ENCODE measurements at regions not wholly inside any gene's neighbourhood (a gene's known extent, or its start where the extent isn't known, plus 50 kb on each side); places are given as distances from the start of the nearest gene placed in this dataset.
"Not testable (repeated sequence)": the region's sequence is repeated elsewhere in the genome, so short reads cannot be mapped to it uniquely, and the experiment has no call there.

DNA sequence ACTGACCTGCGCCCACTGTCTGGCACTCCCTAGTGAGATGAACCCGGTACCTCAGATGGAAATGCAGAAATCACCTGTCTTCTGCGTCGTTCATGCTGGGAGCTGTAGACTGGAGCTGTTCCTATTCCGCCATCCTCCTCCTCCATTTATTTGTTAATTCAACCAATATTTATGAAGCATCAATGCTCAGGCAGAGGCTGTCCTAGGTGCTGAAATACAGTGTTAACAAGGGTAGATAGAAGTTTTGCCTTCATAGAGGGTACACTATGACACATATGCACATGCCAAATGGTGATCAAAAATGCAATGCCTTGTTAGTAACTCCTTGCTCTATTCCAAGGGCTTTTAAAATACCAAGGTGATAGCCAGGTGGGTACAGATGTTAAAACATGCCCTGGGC lies 166.0 kb upstream of the CCL2 start:
- not testable (repeated sequence) for DNase-seq (ENCODE audit: low spot score)

GRCh38 chr17:34090593-34090992 lies 164.5 kb upstream of the CCL2 start:
- no peak for DNase-seq (ENCODE audit: low spot score)

- no peak for DNase-seq (ENCODE audit: low spot score)
Measured at GRCh38 chr17:34091975-34092374, 163.1 kb upstream of the CCL2 start.

DNA sequence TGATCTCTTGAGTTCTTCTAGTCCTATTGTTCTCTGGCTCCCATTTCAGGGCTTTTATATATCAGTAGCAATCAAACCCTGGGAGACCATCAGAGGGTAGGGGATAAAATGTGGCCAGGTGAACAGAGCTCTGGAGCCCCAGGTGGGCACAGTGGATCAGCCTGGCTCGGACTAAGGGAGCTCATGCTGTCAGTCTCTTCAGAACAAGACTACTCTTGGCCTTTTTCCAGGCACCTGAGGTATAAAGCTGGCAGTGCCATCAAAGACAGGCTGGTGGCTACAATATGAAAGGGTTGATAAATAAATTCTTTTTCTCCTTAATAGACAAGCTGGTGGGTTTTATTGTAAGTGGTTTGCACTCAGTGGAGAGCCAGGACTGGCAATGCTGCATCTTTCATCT lies 160.0 kb upstream of the CCL2 start:
- no peak for DNase-seq (ENCODE audit: low spot score)

DNA sequence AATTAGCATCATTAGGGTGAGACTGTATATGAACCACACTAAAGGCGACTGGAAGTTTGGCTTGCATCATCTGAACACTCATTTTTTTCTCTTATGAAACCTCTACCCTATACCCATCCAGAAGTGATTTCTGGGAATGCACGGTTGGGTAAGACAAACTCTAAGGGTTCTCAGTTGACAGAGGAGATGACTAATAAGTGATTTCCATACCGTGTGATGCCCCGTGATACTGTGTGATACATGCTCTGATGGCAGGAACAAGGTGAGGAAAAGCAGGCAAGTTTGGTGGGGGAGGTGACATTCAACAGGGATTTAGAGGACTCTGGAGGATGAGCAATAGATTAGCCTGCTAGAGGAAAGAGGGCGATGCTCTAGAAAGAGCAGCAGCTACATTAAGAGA lies 156.4 kb upstream of the CCL2 start:
- no peak for DNase-seq (ENCODE audit: low spot score)

DNA sequence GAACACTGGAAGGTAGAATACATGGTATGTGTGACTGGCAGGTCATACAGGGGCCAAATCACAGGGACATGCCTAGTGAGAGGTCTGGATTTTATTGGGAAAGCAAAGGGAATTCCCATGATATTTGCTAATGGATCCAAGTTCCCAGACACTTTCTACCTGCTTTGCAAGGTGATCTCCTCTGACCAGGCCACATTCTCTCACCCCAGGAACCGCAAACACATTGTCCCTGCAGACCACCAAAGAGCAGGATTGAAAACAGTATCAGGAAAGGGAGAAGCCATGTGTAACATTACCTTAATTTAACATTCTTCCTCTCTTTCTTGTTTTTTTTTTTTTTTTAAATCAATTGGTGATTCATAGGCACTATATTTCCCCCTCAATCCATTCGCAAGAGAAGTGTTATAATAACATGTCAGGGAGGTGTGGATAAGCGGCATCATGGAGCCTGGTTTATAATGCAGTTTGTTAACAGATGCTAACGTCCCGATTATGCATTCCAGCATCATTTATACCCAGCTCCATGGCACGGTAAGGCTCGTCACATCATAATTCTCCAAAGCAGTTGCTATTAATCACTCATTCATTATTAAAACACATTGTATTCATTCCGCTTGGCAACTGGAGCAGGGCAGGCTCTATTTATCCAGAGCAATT lies 155.1 kb upstream of the CCL2 start:
- DNase-seq (ENCODE audit: low spot score) = no peak

GRCh38 chr17:34107019-34107418 lies 148.1 kb upstream of the CCL2 start:
- no peak for DNase-seq (ENCODE audit: low spot score)

GRCh38 chr17:34110315-34110714 lies 144.8 kb upstream of the CCL2 start:
- no peak for DNase-seq (ENCODE audit: low spot score)

- no peak for DNase-seq (ENCODE audit: low spot score)
Measured at GRCh38 chr17:34113089-34113488, 142.0 kb upstream of the CCL2 start.

- DNase-seq (ENCODE audit: low spot score) = no peak
Measured at GRCh38 chr17:34114174-34114573, 140.9 kb upstream of the CCL2 start.

- DNase-seq (ENCODE audit: low spot score) = no peak
Measured at GRCh38 chr17:34116306-34116705, 138.8 kb upstream of the CCL2 start.

DNA sequence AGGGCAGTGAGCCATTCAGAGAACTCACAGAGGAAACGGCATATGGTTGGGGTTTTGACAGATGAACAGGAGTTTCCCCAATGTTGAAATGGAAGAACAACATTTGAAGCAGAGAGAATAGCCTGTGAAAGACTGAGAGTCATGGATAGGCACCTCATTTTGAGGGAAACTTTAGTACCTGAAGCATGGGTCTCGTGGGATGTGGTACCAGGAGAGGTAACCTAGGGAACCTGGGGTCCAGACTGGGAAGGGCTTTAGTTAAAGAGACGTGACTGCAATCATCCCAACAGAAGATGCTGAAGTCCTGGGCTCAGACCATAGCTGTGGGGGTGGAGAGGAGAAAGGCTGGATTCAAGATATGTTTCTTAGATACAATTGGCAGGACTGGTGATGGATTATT lies 137.8 kb upstream of the CCL2 start:
- DNase-seq (ENCODE audit: low spot score) = no peak

DNA sequence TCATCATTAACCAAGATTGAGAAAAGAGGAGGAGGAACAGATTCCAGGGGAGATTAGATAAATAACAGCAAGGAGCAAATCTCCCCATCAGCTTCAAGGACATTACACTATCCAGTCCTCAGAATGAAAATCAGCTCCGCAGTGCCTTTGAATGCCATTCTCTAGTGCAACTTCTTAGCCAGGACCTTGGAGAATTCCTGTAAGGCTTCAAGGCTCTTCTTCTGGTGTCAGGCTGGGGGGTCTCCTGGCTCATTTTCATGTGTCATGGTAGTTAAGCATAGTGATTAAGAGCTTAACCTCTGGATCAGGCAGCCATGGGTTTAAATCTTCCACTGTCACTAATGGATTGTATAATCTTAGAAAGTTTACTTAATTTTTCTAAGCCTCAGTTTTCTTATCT lies 137.3 kb upstream of the CCL2 start:
- DNase-seq (ENCODE audit: low spot score) = no peak

DNA sequence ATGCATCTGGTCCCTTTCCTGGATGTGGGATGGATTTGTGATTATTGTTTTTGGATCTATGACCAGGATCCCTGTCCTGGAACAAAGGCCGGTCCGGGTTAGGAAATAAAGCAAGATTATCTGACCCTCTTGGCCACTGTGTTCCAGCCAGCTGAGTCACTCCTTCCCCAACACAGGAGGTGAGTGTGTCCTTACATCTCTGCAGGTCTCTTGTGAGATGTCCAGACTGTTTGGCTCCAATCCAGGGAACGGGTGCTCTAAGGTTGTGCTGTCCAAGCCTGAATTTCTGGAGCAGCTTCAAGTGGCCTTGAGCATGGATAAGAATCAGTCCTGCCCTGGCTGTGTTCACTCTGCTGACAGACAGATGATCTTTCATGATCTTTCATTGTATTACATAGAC lies 136.5 kb upstream of the CCL2 start:
- no peak for DNase-seq (ENCODE audit: low spot score)

GRCh38 chr17:34121311-34121710 lies 133.8 kb upstream of the CCL2 start:
- DNase-seq (ENCODE audit: low spot score) = no peak

DNA sequence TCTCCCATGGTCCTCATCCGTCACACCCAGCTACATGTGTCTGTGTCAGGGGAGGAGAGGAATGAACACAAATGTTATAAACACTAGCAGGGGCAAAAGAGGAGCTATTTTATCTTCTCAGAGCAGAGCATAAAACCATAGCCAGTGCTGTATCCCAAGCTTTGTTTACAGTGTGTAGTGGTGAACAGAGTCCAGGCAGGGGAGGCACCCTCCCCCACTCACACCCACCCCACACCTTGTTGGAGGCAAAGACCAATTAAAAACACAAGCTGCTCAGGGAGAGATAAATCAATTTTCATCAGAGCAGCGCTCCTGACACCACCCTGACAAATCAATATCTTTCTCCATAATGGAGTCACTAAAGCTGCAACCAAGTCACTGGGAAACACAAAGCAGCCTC lies 132.6 kb upstream of the CCL2 start:
- DNase-seq (ENCODE audit: low spot score) = no peak

DNA sequence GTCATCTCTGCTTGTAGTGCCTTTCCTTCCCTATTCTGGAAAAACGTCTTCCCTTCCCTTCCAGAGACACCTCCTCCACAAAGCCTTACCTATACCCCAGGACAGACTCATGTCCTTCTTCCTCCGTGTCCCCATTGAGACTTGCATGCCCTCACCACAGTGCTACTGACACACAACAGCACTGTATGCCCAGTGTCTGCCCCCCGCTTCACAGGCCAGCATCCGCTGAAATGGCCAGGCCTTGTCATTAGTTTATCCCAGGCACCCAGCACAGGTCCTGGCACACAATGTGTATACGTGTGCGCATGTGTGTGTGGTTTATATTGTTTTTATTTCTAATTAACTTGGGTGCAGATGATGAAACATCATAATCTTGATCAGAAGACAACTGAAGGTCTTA lies 130.1 kb upstream of the CCL2 start:
- DNase-seq (ENCODE audit: low spot score) = no peak

- no peak for DNase-seq (ENCODE audit: low spot score)
Measured at GRCh38 chr17:34125921-34126320, 129.2 kb upstream of the CCL2 start.

GRCh38 chr17:34126496-34126895 lies 128.6 kb upstream of the CCL2 start:
- no peak for DNase-seq (ENCODE audit: low spot score)

DNA sequence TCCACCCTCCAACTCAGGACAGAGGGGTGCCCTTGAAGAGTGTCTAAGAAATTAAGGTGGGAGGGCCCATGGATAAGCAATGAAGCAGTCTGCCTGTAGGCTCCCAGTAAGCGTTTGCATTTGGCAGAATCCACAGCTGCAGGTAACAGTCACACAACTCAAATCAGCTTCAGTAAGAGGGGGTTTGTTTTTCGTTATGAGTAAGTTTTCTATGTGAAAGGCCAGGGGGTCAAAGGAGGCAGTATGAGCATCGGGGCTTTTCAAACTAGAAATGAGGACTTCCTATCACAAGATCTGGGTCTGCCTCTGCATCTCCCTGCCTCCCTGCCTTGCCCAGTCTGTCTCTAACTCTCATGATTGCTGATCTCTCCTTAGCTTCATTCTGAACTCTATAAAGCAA lies 128.1 kb upstream of the CCL2 start:
- DNase-seq (ENCODE audit: low spot score) = no peak

GRCh38 chr17:34130544-34130943 lies 124.5 kb upstream of the CCL2 start:
- no peak for DNase-seq (ENCODE audit: low spot score)

DNA sequence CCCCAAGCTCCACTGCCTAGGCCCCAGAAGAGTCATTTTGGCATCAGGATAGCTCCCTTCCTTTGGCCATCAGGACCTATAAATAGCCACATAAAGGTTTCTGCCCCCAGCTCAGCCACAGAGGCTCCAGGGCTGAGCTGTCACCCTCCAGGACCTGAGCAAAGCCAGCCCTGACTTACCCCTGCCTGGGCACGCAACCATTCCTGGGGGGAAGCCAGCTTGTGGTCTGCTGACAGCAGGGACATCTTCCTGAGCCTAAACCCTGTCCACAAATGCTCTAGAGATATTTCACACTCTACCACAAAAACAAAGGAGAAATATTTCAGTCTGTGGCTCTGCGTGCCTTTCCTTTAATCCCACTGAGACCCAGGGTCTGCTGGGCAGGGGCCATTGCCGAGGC lies 123.7 kb upstream of the CCL2 start:
- no peak for DNase-seq (ENCODE audit: low spot score)

DNA sequence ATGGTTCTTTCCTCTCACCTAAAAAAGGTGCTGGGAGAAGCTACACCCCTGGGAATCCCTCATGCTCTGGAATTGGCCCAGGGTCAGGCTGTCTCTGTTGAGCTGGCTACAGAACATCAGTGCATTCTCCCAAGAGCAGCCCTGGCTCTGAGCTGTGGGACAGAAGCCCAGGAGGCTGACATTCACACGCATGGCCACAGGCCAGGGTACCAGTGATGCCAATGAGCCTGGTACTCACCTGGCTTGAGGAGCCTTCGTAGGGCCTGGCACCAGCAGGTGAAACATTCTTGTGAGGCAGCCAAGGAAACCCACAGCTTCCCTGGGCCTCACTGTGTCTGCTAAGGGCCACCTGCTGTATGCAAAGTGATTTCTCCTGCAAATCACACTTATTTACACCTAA lies 121.7 kb upstream of the CCL2 start:
- DNase-seq (ENCODE audit: low spot score) = no peak

DNA sequence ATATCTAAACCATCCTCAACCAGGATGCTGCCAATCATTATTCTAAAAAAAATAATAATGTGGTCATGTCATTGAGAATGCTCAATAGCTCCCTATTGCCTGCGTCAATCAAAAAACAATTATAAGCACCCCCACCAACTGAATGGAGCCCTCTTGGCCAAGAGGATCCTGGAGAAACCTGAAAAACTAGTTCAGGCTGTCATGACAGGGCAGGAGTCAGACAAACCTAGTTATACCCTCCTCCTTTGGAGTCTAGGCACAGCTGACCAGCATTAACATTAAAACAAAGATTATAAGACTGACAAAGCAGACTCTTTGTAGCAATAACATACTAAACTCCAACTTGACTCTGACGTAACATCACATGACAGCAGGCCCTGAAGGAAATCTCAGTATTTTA lies 119.2 kb upstream of the CCL2 start:
- no peak for DNase-seq (ENCODE audit: low spot score)

DNA sequence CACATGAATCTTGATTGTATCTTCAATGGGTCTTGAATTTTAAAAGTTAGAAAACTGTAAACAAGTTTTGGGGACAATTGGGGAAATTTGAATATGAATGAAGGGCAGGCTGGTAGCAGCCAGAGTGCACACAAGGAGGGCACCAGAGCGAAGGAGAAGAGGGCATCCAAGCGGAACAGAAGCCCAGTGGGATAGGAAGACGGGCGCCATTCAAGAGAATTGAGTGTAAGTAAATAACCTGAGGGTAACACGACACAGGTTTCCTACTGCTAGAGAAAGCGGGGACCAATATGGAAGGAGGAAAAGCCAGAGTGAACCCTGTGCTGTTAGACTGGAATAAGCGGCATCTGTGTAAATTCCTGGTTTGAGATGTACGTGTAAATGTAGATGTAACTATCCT lies 115.1 kb upstream of the CCL2 start:
- DNase-seq (ENCODE audit: low spot score) = no peak

All from putamen (tissue), 1 donor.